IPS-NIHi7 (cell line): ENCODE measurements at regions not wholly inside any gene's neighbourhood (a gene's known extent, or its start where the extent isn't known, plus 50 kb on each side); places are given as distances from the start of the nearest gene placed in this dataset.
A peak's percentile ranks its signal among the peaks of the same experiment; 100 is the strongest.
"Not testable (repeated sequence)": the region's sequence is repeated elsewhere in the genome, so short reads cannot be mapped to it uniquely, and the experiment has no call there.

Experiments used
- DNase-seq: peaks from one replicate; pipeline ENCODE4 v3.0.0; 2012; ENCODE audit warnings: mixed read lengths; ENCODE audit errors: extremely low spot score

- no peak for DNase-seq
These were observed 456.1 kb upstream of the ID2 start for GRCh38 chr2:8225798-8226197.

- peak; percentile 44 for DNase-seq
These were observed 452.3 kb upstream of the ID2 start for GRCh38 chr2:8229546-8229986.

GRCh38 chr2:8230466-8230865 lies 451.4 kb upstream of the ID2 start:
- DNase-seq = no peak

- no peak for DNase-seq
These were observed 450.0 kb upstream of the ID2 start for GRCh38 chr2:8231902-8232301.

GRCh38 chr2:8232871-8233270 lies 449.0 kb upstream of the ID2 start:
- no peak for DNase-seq

- no peak for DNase-seq
These were observed 447.6 kb upstream of the ID2 start for GRCh38 chr2:8234253-8234652.

GRCh38 chr2:8234757-8235374 lies 447.0 kb upstream of the ID2 start:
- no peak for DNase-seq

GRCh38 chr2:8235419-8235818 lies 446.4 kb upstream of the ID2 start:
- no peak for DNase-seq

GRCh38 chr2:8236391-8236790 lies 445.5 kb upstream of the ID2 start:
- no peak for DNase-seq

- DNase-seq = no peak
These were observed 443.2 kb upstream of the ID2 start for GRCh38 chr2:8238521-8239230.

- DNase-seq = peak; percentile 49
These were observed 442.2 kb upstream of the ID2 start for GRCh38 chr2:8239531-8240088.

GRCh38 chr2:8241317-8241716 lies 440.5 kb upstream of the ID2 start:
- DNase-seq = no peak

- no peak for DNase-seq
These were observed 439.1 kb upstream of the ID2 start for GRCh38 chr2:8242739-8243138.

GRCh38 chr2:8243748-8244400 lies 438.0 kb upstream of the ID2 start:
- DNase-seq = no peak

GRCh38 chr2:8244639-8245038 lies 437.2 kb upstream of the ID2 start:
- no peak for DNase-seq

- no peak for DNase-seq
These were observed 435.7 kb upstream of the ID2 start for GRCh38 chr2:8246137-8246536.

- DNase-seq = no peak
These were observed 433.8 kb upstream of the ID2 start for GRCh38 chr2:8247905-8248622.

GRCh38 chr2:8248623-8248957 lies 433.3 kb upstream of the ID2 start:
- DNase-seq = no peak

GRCh38 chr2:8249141-8249540 lies 432.7 kb upstream of the ID2 start:
- no peak for DNase-seq

- no peak for DNase-seq
These were observed 432.1 kb upstream of the ID2 start for GRCh38 chr2:8249769-8250168.

- not testable (repeated sequence) for DNase-seq
These were observed 431.6 kb upstream of the ID2 start for GRCh38 chr2:8250290-8250689.

- no peak for DNase-seq
These were observed 430.6 kb upstream of the ID2 start for GRCh38 chr2:8251291-8251690.
